ENCODE measurements at regions not wholly inside any gene's neighbourhood (a gene's known extent, or its start where the extent isn't known, plus 50 kb on each side); places are given as distances from the start of the nearest gene placed in this dataset.

GRCh38 chr13:59368693-59369092, 795.0 kb downstream of the DIAPH3 start:
- no peak overlapping the region for H3K27ac ChIP-seq (ENCODE audit: insufficient read depth, low read length, poor library complexity, severe bottlenecking)
- Mint-ChIP-seq H3K27ac (no peak overlapping the region), H3K4me1 (no peaks in the 10 kb centered on the region), H3K27me3 (peaks cover 7% of the 10 kb centered on the region), H3K4me3 (no peak overlapping the region), H3K9me3 (peaks cover 0 to 1% (median 0%) of the 10 kb centered on the region in 7 donors), H3K36me3 (no peaks in the 10 kb centered on the region)
- H3K27me3 ChIP-seq (ENCODE audit: control insufficient read depth, insufficient read depth, low read length): peaks cover 2% of the 10 kb centered on the region
- no peaks in the 10 kb centered on the region for H3K9me3 ChIP-seq (ENCODE audit: control insufficient read depth in 2 of 2, low read length in 2 of 2)
- no peak for DNase-seq
- no peak overlapping the region for H3K4me3 ChIP-seq (ENCODE audit: low read depth, low read length)
- ATAC-seq (ENCODE audit: low read depth in 2 of 2): no peak
- no peaks in the 10 kb centered on the region for H3K36me3 ChIP-seq (ENCODE audit: control insufficient read depth, insufficient read depth, low read length)
- no peaks in the 10 kb centered on the region for H3K4me1 ChIP-seq (ENCODE audit: control insufficient read depth, insufficient read depth, low read length, poor library complexity, severe bottlenecking)

- Mint-ChIP-seq H3K4me3 (no peak overlapping the region), H3K27ac (no peak overlapping the region), H3K4me1 (no peaks in the 10 kb centered on the region), H3K9me3 (peaks cover 0 to 2% (median 0%) of the 10 kb centered on the region in 7 donors), H3K36me3 (no peaks in the 10 kb centered on the region), H3K27me3 (peaks cover 15% of the 10 kb centered on the region)
- Histone ChIP-seq H3K9me3 (ENCODE audit: control insufficient read depth in 2 of 2, low read length in 2 of 2) (no peaks in the 10 kb centered on the region), H3K4me3 (ENCODE audit: low read depth, low read length) (no peak overlapping the region), H3K27ac (ENCODE audit: insufficient read depth, low read length, poor library complexity, severe bottlenecking) (no peak overlapping the region), H3K36me3 (ENCODE audit: control insufficient read depth, insufficient read depth, low read length) (no peaks in the 10 kb centered on the region), H3K27me3 (ENCODE audit: control insufficient read depth, insufficient read depth, low read length) (peaks cover 6% of the 10 kb centered on the region), H3K4me1 (ENCODE audit: control insufficient read depth, insufficient read depth, low read length, poor library complexity, severe bottlenecking) (no peaks in the 10 kb centered on the region)
- ATAC-seq (ENCODE audit: low read depth in 2 of 2) (no peak), DNase-seq (no peak)
These were observed 792.5 kb downstream of the DIAPH3 start for GRCh38 chr13:59371229-59371628.

- Histone ChIP-seq H3K27ac (ENCODE audit: insufficient read depth, low read length, poor library complexity, severe bottlenecking) (no peak overlapping the region), H3K27me3 (ENCODE audit: control insufficient read depth, insufficient read depth, low read length) (peaks cover 6% of the 10 kb centered on the region), H3K9me3 (ENCODE audit: control insufficient read depth in 2 of 2, low read length in 2 of 2) (no peaks in the 10 kb centered on the region), H3K4me1 (ENCODE audit: control insufficient read depth, insufficient read depth, low read length, poor library complexity, severe bottlenecking) (no peaks in the 10 kb centered on the region), H3K4me3 (ENCODE audit: low read depth, low read length) (no peak overlapping the region), H3K36me3 (ENCODE audit: control insufficient read depth, insufficient read depth, low read length) (no peaks in the 10 kb centered on the region)
- Mint-ChIP-seq H3K4me3 (no peak overlapping the region), H3K36me3 (no peaks in the 10 kb centered on the region), H3K27ac (no peak overlapping the region), H3K27me3 (peaks cover 15% of the 10 kb centered on the region), H3K4me1 (no peaks in the 10 kb centered on the region), H3K9me3 (peaks cover 0 to 3% (median 0%) of the 10 kb centered on the region in 7 donors)
- no peak for DNase-seq
- no peak for ATAC-seq (ENCODE audit: low read depth in 2 of 2)
These were observed 790.4 kb downstream of the DIAPH3 start for GRCh38 chr13:59373341-59373740.

GRCh38 chr13:59374691-59375090, 789.0 kb downstream of the DIAPH3 start:
- Histone ChIP-seq H3K4me1 (ENCODE audit: control insufficient read depth, insufficient read depth, low read length, poor library complexity, severe bottlenecking) (no peaks in the 10 kb centered on the region), H3K9me3 (ENCODE audit: control insufficient read depth in 2 of 2, low read length in 2 of 2) (no peaks in the 10 kb centered on the region), H3K4me3 (ENCODE audit: low read depth, low read length) (no peak overlapping the region), H3K27ac (ENCODE audit: insufficient read depth, low read length, poor library complexity, severe bottlenecking) (no peak overlapping the region), H3K27me3 (ENCODE audit: control insufficient read depth, insufficient read depth, low read length) (peaks cover 6% of the 10 kb centered on the region), H3K36me3 (ENCODE audit: control insufficient read depth, insufficient read depth, low read length) (no peaks in the 10 kb centered on the region)
- Mint-ChIP-seq H3K36me3 (no peaks in the 10 kb centered on the region), H3K4me1 (no peaks in the 10 kb centered on the region), H3K4me3 (no peak overlapping the region), H3K27ac (no peak overlapping the region), H3K27me3 (peaks cover 15% of the 10 kb centered on the region), H3K9me3 (peaks cover 0 to 8% (median 0%) of the 10 kb centered on the region in 7 donors)
- ATAC-seq (ENCODE audit: low read depth in 2 of 2) (no peak), DNase-seq (no peak)

- Histone ChIP-seq H3K36me3 (ENCODE audit: control insufficient read depth, insufficient read depth, low read length) (no peaks in the 10 kb centered on the region), H3K9me3 (ENCODE audit: control insufficient read depth in 2 of 2, low read length in 2 of 2) (peaks cover 0 to 3% of the 10 kb centered on the region in 2 experiments), H3K27me3 (ENCODE audit: control insufficient read depth, insufficient read depth, low read length) (peaks cover 2% of the 10 kb centered on the region), H3K4me3 (ENCODE audit: low read depth, low read length) (no peak overlapping the region), H3K4me1 (ENCODE audit: control insufficient read depth, insufficient read depth, low read length, poor library complexity, severe bottlenecking) (no peaks in the 10 kb centered on the region), H3K27ac (ENCODE audit: insufficient read depth, low read length, poor library complexity, severe bottlenecking) (no peak overlapping the region)
- Mint-ChIP-seq H3K27me3 (no peaks in the 10 kb centered on the region), H3K4me3 (no peak overlapping the region), H3K9me3 (peaks cover 0 to 13% (median 0%) of the 10 kb centered on the region in 7 donors), H3K36me3 (no peaks in the 10 kb centered on the region), H3K27ac (no peak overlapping the region), H3K4me1 (no peaks in the 10 kb centered on the region)
- ATAC-seq (ENCODE audit: low read depth in 2 of 2) (no peak), DNase-seq (no peak)
These were observed 779.6 kb downstream of the DIAPH3 start for GRCh38 chr13:59384154-59384553.

- Histone ChIP-seq H3K27ac (ENCODE audit: insufficient read depth, low read length, poor library complexity, severe bottlenecking) (peak overlapping the region; percentile 18), H3K4me3 (ENCODE audit: low read depth, low read length) (peak overlapping the region; percentile 58), H3K36me3 (ENCODE audit: control insufficient read depth, insufficient read depth, low read length) (no peaks in the 10 kb centered on the region), H3K4me1 (ENCODE audit: control insufficient read depth, insufficient read depth, low read length, poor library complexity, severe bottlenecking) (peaks cover 17% of the 10 kb centered on the region), H3K27me3 (ENCODE audit: control insufficient read depth, insufficient read depth, low read length) (peaks cover 2% of the 10 kb centered on the region), H3K9me3 (ENCODE audit: control insufficient read depth in 2 of 2, low read length in 2 of 2) (no peaks in the 10 kb centered on the region)
- peaks cover 0 to 3% (median 0%) of the 10 kb centered on the region in 7 donors for H3K9me3 Mint-ChIP-seq
- no peak overlapping the region for H3K27ac Mint-ChIP-seq
- no peaks in the 10 kb centered on the region for H3K36me3 Mint-ChIP-seq
- ATAC-seq (ENCODE audit: low read depth in 2 of 2) (peak; percentile 86 to 87), DNase-seq (peak; percentile 8 to 88 (median 75))
- peaks cover 0 to 8% (median 0%) of the 10 kb centered on the region in 4 donors for H3K4me1 Mint-ChIP-seq
- peaks cover 4% of the 10 kb centered on the region for H3K27me3 Mint-ChIP-seq
- no peak overlapping the region for H3K4me3 Mint-ChIP-seq
These were observed 772.0 kb downstream of the DIAPH3 start for GRCh38 chr13:59391696-59392095.

- H3K4me3 Mint-ChIP-seq: no peak overlapping the region
- no peak overlapping the region for H3K27ac Mint-ChIP-seq
- peaks cover 0 to 8% (median 0%) of the 10 kb centered on the region in 4 donors for H3K4me1 Mint-ChIP-seq
- H3K27me3 Mint-ChIP-seq: peaks cover 4% of the 10 kb centered on the region
- no peaks in the 10 kb centered on the region for H3K36me3 ChIP-seq (ENCODE audit: control insufficient read depth, insufficient read depth, low read length)
- peaks cover 0 to 3% (median 0%) of the 10 kb centered on the region in 7 donors for H3K9me3 Mint-ChIP-seq
- H3K27me3 ChIP-seq (ENCODE audit: control insufficient read depth, insufficient read depth, low read length): no peaks in the 10 kb centered on the region
- ATAC-seq (ENCODE audit: low read depth in 2 of 2) (no peak), DNase-seq (no peak)
- peaks cover 17% of the 10 kb centered on the region for H3K4me1 ChIP-seq (ENCODE audit: control insufficient read depth, insufficient read depth, low read length, poor library complexity, severe bottlenecking)
- H3K27ac ChIP-seq (ENCODE audit: insufficient read depth, low read length, poor library complexity, severe bottlenecking): no peak overlapping the region
- no peaks in the 10 kb centered on the region for H3K36me3 Mint-ChIP-seq
- no peak overlapping the region for H3K4me3 ChIP-seq (ENCODE audit: low read depth, low read length)
- no peaks in the 10 kb centered on the region for H3K9me3 ChIP-seq (ENCODE audit: control insufficient read depth in 2 of 2, low read length in 2 of 2)
These were observed 771.4 kb downstream of the DIAPH3 start for GRCh38 chr13:59392328-59392727.

- DNase-seq: no peak
- H3K36me3 ChIP-seq (ENCODE audit: control insufficient read depth, insufficient read depth, low read length): no peaks in the 10 kb centered on the region
- no peak overlapping the region for H3K4me3 ChIP-seq (ENCODE audit: low read depth, low read length)
- Mint-ChIP-seq H3K27ac (no peak overlapping the region), H3K9me3 (peaks cover 0 to 1% (median 0%) of the 10 kb centered on the region in 7 donors), H3K36me3 (no peaks in the 10 kb centered on the region), H3K27me3 (peaks cover 4% of the 10 kb centered on the region), H3K4me1 (peaks cover 0 to 7% (median 0%) of the 10 kb centered on the region in 4 donors), H3K4me3 (no peak overlapping the region)
- peaks cover 17% of the 10 kb centered on the region for H3K4me1 ChIP-seq (ENCODE audit: control insufficient read depth, insufficient read depth, low read length, poor library complexity, severe bottlenecking)
- no peaks in the 10 kb centered on the region for H3K9me3 ChIP-seq (ENCODE audit: control insufficient read depth in 2 of 2, low read length in 2 of 2)
- H3K27ac ChIP-seq (ENCODE audit: insufficient read depth, low read length, poor library complexity, severe bottlenecking): no peak overlapping the region
- no peak for ATAC-seq (ENCODE audit: low read depth in 2 of 2)
- no peaks in the 10 kb centered on the region for H3K27me3 ChIP-seq (ENCODE audit: control insufficient read depth, insufficient read depth, low read length)
These were observed 769.2 kb downstream of the DIAPH3 start for GRCh38 chr13:59394496-59394895.
